HG02571 (cell line): ENCODE measurements at regions not wholly inside any gene's neighbourhood (a gene's known extent, or its start where the extent isn't known, plus 50 kb on each side); places are given as distances from the start of the nearest gene placed in this dataset.

Source experiments
- ATAC-seq: cut with Tn5 transposase; IDR thresholded peaks from one replicate; pipeline ENCODE4 v1.9.1; 2021; ENCODE audit warnings: mild to moderate bottlenecking, moderate library complexity; ENCODE audit not compliant: unreplicated experiment

DNA sequence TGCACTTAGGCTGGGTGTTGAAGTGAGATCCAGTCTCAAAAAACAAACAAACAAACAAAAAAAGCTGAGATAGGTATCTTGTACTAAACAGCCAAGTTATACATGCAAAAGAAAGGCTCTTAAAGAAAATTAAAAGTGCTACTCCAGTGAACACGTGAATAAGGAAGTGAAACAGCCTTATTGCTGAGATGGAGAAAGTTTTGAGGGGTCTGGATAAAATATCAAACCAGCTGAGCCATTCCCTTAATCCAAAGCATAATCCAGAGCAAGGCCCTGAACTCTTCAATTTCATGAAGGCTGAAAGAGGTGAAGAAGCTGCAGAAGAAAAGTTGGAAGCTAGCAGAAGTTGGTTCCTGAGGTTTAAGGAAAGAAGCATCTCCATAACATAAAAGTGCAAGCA lies 360.5 kb upstream of the DAB1 start:
- ATAC-seq, result no peak

GRCh38 chr1:57782357-57782756 lies 358.5 kb upstream of the DAB1 start:
- no peak for ATAC-seq

DNA sequence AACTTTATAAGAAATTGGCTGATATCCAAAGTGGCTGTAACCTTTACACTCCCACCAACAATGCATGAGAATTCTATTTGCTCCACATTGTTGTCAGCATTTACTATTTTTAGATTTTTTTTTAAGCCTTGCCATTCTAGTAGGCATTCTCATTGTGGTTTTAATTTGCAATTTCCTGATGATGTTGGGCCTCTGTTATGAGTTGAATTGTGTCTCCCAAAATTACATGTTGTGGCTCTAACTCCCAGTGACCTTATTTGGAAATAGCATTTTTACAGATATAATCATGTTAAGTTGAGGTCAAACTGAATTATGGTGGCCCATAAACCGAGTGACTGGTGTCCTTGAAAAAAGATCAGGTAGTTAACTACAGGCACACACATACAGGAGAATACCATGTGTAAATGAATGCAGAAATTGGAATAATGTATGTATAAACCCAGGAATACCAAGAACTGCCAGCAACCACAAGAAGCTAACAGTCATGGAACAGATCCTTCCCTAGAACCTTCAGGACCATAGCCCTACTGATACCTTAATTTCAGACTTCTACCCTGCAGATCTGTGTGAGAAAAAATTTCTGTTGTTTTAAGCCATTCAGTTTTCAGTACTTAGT lies 348.8 kb upstream of the DAB1 start:
- no peak for ATAC-seq

DNA sequence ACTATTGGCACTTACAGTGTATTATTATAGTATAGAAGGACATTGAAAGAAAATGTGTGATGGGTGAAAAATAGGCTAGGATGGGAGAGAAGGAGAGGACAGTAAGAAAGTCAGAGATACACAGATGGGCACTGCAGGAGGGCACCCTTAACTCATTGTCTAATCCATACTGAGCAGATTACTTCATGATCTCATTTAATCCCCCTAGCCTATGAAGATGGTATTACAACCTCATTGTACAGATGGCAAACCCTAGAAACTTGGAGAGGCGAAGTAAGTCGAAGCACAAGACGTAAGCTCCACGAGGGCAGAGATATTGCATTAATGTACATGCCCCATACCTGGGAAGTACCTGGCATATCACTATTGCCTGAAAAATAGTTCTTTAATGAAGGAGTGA lies 346.9 kb upstream of the DAB1 start:
- ATAC-seq, result no peak

GRCh38 chr1:57770236-57770635 lies 346.4 kb upstream of the DAB1 start:
- no peak for ATAC-seq

GRCh38 chr1:57761628-57762027 lies 337.8 kb upstream of the DAB1 start:
- ATAC-seq, result no peak

DNA sequence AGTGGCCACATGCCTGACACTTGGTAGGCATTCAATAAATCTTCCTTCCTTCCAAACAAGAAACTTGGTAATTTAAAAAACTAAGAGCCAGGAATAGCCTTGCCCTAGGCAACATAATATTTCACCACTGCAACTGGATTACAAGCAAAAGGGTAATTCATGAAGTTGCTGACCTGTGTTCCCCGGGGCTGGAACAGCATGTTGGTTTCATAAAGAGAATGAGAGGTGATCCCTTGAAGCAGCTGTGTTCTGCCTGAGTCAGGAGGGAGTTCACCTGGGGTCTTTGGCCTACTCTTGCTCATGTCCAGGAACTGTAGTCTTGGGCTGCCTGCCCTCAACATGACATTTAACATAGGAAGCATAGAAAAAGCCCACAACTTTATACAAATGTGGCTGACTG lies 329.0 kb upstream of the DAB1 start:
- ATAC-seq, result no peak

- no peak for ATAC-seq
Observed at GRCh38 chr1:57748719-57749118, 324.9 kb upstream of the DAB1 start.

DNA sequence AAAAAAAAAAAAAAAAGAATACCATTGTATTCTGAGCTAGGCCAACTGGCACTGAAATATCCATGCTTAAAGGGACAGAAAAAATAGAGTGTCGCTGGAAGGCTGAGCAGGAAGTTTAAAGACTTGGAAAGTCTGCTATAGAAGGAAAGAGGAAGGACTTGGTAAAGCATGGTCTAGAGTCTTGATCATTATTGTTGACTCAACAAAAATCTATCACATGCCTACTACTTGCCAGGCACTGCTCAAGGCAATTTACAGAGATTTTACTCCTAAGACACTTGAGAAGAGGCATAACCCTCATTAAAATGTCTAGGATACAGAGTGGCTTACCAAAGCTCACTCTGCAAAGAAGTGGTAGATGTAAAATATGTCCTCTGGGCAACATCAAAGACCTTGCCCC lies 324.0 kb upstream of the DAB1 start:
- ATAC-seq, result no peak

DNA sequence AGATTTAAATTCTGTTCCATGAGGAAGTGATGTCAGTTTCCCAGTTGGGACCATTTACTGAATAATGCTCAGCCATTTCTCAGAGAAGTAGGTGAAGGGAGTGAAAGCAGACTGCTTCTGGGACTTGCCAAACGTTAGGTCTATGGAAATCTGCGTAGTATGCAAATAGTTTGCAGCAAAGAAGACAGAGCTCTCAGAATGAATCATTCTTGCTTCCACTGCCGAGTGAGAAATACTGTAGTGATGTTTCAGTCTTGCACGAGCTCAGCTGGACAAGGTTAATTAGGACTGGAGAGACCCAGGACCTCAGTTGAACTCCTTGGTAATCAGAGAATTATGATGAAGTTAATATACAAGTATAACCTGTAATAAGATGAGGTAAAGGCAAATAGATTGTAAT lies 317.7 kb upstream of the DAB1 start:
- peak; percentile 89 for ATAC-seq

GRCh38 chr1:57736940-57737339 lies 313.1 kb upstream of the DAB1 start:
- no peak for ATAC-seq

GRCh38 chr1:57729181-57729580 lies 305.3 kb upstream of the DAB1 start:
- ATAC-seq, result no peak

GRCh38 chr1:57727121-57727520 lies 303.3 kb upstream of the DAB1 start:
- ATAC-seq, result no peak

- no peak for ATAC-seq
Observed at GRCh38 chr1:57725318-57725717, 301.5 kb upstream of the DAB1 start.

GRCh38 chr1:57724535-57724934 lies 300.7 kb upstream of the DAB1 start:
- no peak for ATAC-seq

DNA sequence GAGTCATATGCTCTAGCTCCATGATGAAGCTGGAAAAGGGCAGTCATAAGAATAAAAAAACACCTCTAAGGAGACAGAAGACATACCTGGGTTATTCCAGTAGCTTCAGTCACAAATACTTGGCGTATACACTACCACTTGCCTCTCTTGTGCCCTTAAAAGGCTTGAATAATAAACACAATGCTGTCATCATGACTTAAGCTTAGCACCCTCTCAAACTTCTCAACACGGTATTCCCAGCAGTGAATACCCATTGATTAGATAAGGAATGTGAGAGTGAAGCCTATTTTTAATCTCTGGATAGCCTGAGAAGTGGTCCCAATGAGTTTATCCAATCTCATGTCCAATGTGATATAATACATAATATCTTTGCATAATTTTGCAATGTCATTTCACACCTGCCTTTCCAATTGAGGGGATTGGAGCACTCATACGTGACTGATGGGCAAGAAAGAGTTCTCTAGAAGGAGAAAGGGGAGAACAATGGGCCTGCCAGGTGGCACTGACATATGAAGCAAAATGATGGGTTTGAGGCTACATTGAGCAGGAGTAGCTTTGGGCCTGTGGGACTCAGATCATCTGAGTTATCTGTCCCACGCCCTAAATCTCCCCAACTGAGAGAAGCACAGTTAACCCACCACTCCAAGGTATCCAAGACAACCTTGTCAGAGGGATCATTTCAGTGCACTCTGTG lies 298.6 kb upstream of the DAB1 start:
- ATAC-seq, result no peak

GRCh38 chr1:57721001-57721400 lies 297.1 kb upstream of the DAB1 start:
- ATAC-seq, result no peak

GRCh38 chr1:57719274-57719673 lies 295.4 kb upstream of the DAB1 start:
- ATAC-seq, result no peak

DNA sequence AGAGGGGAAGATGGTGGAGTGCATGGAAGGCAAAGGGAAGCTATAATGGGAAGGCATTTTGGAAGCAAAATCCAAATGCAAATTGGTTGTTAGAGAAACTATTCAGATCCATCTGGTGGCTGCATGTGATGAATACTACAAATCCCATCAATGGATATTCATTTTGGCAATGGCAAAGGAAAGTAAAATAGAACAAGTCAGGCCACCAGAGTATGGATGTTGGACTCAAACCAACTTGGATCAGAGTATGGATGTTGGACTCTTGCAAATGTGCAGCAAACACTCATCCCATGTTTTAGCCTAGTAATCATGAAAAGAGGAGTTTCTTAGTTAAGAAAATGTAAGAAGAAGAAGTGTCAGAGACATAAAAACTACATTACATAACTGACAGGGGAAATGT lies 289.6 kb upstream of the DAB1 start:
- ATAC-seq, result no peak

DNA sequence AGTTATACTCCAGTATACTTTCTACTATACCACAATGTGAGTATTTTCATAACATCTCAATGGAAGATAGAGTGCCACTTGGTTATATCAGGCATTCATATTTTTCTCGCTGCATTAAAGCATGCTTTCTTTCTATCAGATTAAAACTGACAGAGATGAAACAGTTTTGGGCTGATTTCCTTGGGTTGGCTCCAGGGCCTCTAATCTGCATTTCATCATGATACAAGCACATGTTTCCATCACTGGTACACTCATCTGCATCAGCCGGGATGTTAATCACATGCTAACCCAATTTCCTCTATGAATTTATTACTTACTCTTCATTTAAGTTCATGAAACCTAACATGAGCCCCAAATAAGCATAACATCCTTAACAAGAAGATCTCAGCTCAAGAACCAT lies 289.0 kb upstream of the DAB1 start:
- ATAC-seq, result no peak

DNA sequence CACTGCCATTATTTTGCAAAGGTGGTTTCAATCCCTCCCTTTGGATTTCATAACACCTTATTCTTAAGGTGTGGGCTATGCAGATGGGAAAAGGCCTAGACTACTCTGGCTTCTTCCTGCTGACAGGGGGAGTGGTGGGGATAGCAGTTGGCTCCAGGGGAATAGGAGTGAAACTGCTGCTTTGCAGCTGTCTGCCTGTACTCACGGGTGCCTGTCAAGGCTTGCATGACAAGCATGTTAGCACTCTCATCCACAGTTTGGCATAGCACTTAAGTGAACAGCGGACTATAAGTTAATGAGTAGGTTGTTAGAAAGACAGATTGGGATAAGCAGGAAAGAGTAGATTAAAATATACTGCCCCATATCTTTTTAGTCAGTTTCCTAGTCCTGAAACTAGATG lies 287.5 kb upstream of the DAB1 start:
- ATAC-seq, result no peak

- ATAC-seq, result no peak
Observed at GRCh38 chr1:57707631-57708030, 283.8 kb upstream of the DAB1 start.

DNA sequence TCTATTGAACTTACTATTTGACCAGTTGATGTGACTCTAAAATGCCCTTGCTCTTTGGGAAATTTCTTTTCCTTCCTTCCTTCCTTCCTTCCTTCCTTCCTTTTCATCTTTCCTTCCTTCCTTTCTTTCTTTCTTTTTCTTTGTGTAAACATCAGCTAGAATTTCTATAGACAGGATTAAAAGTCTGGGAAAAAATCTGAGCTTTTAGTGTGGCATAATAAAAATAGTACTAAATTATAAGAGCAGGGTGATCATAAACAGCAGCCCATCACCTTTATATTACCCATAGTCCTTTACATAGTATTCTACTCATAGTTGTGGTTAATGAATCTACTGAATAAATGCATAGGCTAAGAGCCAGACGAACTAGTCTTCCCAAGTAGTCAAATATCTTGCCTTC lies 281.0 kb upstream of the DAB1 start:
- ATAC-seq, result no peak
